Keratinocyte (primary cell): ENCODE measurements at regions not wholly inside any gene's neighbourhood (a gene's known extent, or its start where the extent isn't known, plus 50 kb on each side); places are given as distances from the start of the nearest gene placed in this dataset.

Source experiments
- CTCF ChIP-seq, 3 experiments: IDR thresholded peaks in 1 of 3; conservative IDR thresholded peaks in 1 of 3; optimal IDR thresholded peaks in 1 of 3; 2 replicates in 2 of 3; 3 replicates in 1 of 3; pipeline versions ENCODE3 to v1.5.1; 2011; ENCODE audit warnings: low read length in 3 of 3, mild to moderate bottlenecking in 3 of 3, moderate library complexity in 2 of 3, control low read depth in 1 of 3, inconsistent platforms in 1 of 3; ENCODE audit not compliant: insufficient read depth in 2 of 3; ENCODE audit errors: extremely low read depth in 1 of 3
- EZH2 ChIP-seq: IDR thresholded peaks from one replicate; pipeline ENCODE4 v1.6.1; 2012; ENCODE audit warnings: inconsistent platforms, mild to moderate bottlenecking, low read length, moderate library complexity

- no peak for TF ChIP-seq CTCF (optimal IDR thresholded peaks at IDR 0.05 in 1 of 3, IDR thresholded peaks at IDR 0.05 in 1 of 3, conservative IDR thresholded peaks at IDR 0.05 in 1 of 3; ENCODE audit: extremely low read depth in 1 of 3, insufficient read depth in 2 of 3, low read length in 3 of 3)
- TF ChIP-seq EZH2, result no peak
These were observed 499.0 kb upstream of the MARCKS start for GRCh38 chr6:113358063-113358583.
